NCI-H446 treated with DMSO at 0.1 percent for 48 hours (cell line): ENCODE measurements at regions not wholly inside any gene's neighbourhood (a gene's known extent, or its start where the extent isn't known, plus 50 kb on each side); places are given as distances from the start of the nearest gene placed in this dataset.

Source experiments
- DNase-seq: peaks from one replicate; lab custom pipeline; 2025; lab: John Stamatoyannopoulos, UW

GRCh38 chr1:214208460-214208859 lies 72.5 kb upstream of the SMYD2 start:
- no peak for DNase-seq

GRCh38 chr1:214209260-214209808 lies 71.6 kb upstream of the SMYD2 start:
- DNase-seq: no peak

GRCh38 chr1:214213136-214213535 lies 67.8 kb upstream of the SMYD2 start:
- no peak for DNase-seq

DNA sequence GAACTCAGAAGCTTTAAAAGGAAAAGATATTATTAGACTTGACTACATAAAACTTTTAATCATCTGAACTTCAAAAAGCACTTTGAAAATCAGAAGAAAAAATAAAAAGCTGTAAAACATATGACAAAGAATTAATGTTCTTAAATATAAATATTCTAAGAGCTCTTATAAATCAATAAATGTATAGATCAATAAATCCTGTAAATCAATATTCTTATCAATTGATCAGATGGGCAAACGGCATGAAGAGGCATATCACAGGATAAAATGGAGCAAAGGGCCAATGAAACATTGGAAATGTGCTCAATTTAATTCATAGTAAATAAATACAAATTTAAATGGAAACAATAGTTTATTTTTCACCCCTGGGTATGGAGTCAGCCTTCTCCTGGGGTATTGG lies 66.1 kb upstream of the SMYD2 start:
- no peak for DNase-seq

- DNase-seq: no peak
Observed at GRCh38 chr1:214215583-214215982, 65.4 kb upstream of the SMYD2 start.

DNA sequence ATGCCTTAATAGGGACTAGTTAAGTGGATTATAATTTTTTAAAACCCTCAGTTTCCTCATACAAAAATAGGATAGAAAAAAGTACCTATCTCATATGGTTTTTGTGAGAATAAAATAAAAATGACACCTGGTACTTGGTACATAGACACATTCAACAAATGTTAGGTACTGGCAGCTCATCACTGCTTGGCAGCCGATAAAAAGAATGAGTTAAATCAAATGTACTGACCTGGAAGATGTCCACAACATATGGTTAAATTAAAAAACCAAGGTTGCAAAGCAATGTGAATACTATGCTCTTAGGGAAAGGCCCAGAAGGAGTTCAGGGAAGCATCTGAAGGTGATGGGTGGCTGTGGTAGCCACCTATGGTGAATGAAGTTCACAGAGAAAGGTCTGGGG lies 64.9 kb upstream of the SMYD2 start:
- no peak for DNase-seq

DNA sequence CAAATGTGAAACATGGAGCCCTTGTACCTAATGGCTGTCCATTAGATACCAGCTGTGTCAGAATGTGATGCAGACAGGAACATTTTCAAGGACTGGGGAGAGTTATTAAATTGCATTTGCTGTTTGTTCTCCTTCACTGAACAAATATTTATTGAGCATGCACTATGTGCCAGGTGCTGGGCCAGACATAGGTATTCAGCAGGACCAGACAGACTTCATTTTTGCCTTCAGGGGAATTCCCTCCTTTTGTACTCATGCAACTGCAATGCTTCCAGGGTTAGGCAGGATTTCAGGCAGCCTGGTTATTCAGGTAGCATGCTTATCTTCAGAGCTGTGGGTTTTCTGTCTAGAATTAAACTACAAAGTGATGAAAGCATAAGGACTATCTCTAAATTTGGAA lies 64.2 kb upstream of the SMYD2 start:
- DNase-seq: no peak

DNA sequence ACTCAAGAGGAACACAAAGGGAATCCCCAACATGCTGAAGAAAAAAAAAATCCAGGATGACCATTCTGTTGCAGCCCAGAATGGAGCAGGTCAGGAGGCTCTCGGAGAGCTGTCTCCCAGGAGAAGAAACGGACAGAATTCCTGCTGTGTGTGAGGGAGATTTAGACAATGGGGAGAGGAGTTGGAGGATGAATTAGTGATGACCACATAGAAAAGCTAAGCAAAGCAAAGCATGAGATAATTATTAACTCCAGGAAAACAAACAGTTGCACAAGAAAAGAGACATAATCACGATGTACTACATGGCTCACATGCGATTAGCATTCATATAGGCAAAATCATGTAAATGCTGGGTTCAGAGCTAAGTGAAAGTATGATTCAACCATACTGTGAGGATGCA lies 61.1 kb upstream of the SMYD2 start:
- DNase-seq: no peak

DNA sequence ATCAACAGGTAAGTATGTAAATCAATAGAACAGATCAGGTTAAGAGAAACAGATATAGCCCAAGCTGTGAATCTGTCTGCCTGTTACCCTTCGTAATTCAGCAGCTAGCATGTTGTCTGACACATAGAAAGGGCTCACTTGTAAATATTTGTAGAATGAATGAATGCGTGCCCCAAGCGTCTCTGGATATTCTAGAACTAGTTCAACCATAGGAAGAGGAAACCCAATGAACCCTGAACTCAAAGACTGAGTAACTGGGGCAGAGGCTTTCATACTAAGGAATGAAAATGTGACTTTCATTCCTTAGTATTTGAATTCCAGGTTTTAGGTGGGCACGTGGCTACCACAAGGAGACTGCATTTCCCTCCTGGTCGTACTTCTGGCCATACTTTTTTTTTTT lies 60.1 kb upstream of the SMYD2 start:
- DNase-seq: no peak

GRCh38 chr1:214224611-214225354 lies 56.2 kb upstream of the SMYD2 start:
- no peak for DNase-seq

DNA sequence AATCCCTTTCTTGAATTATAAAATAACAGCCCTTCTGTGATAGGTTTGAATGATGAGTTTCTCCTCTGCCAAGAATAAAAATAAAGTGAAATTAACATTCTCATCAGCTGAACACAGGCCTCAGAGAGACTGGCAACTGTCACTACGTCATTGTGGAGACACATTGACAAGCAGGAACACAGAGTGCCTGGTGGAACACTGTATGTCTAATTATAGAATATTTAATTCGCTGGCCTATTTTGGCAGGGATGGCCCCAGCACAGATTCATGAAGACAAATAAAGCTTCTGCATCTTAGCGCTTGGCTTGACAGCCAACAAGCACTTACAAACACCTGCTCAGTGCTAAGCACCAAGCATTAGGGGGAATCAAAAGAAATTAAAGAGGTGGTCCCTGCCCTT lies 52.0 kb upstream of the SMYD2 start:
- peak; percentile 74 for DNase-seq

- no peak for DNase-seq
Observed at GRCh38 chr1:214229736-214230135, 51.2 kb upstream of the SMYD2 start.
